GM12878 (cell line): ENCODE measurements at regions not wholly inside any gene's neighbourhood (a gene's known extent, or its start where the extent isn't known, plus 50 kb on each side); places are given as distances from the start of the nearest gene placed in this dataset.

Source experiments
- ATAC-seq: fragments of 200-7000 bp; cut with Tn5 transposase; 3 replicates; pipeline ENCODE4 v1.9.1; 2020; ENCODE audit warnings: mild to moderate bottlenecking, moderate library complexity
- BruUV-seq: library from RNA; stranded (reverse); fragments of 400-500 nt; replicated peaks from 2 replicates; lab custom pipeline; 2021; lab: Mats Ljungman, UMichigan
- CTCF ChIA-PET: fragments of 300-600 bp; sonication (Branson Sonifier 250); formaldehyde crosslinking; extraction: SDS; loops from one replicate; lab custom pipeline; 2021; ENCODE audit warnings: inconsistent platforms; lab: Yijun Ruan, JAX
- POLR2A ChIA-PET: fragments of 350-600 bp; formaldehyde crosslinking; extraction: SDS; loops from one replicate; lab custom pipeline; 2021; ENCODE audit warnings: inconsistent platforms; lab: Charles Lee
- RAD21 ChIA-PET: fragments of 300-600 bp; sonication (Branson Sonifier 250); formaldehyde crosslinking; loops from one replicate; lab custom pipeline; 2023; ENCODE audit warnings: antibody characterized with exemption; ENCODE audit not compliant: unreplicated experiment; lab: Charles Lee
- SMC1A ChIA-PET: fragments of 300-600 bp; sonication (Branson Sonifier 250); formaldehyde crosslinking; loops from one replicate; lab custom pipeline; 2023; ENCODE audit not compliant: unreplicated experiment, uncharacterized antibody; lab: Charles Lee
- DNase-seq: peaks from one replicate; pipeline ENCODE4 v3.0.0-alpha.2; 2011; ENCODE audit warnings: low read depth, low spot score
- FAIRE-seq: peaks from 3 replicates; lab custom pipeline; 2011; peaks lifted over from hg19 to GRCh38; lab: Jason Lieb, UNC
- H2AFZ ChIP-seq: 2 replicates; pipeline ENCODE4 v1.6.0; 2011; ENCODE audit warnings: low read depth, low read length, control low read depth; ENCODE audit not compliant: control insufficient read depth
- H3K27ac ChIP-seq: 2 replicates; pipeline ENCODE4 v1.5.1; 2011; ENCODE audit warnings: control low read depth; ENCODE audit not compliant: control insufficient read depth, insufficient read depth
- H3K27me3 ChIP-seq, 2 experiments: replicated peaks in 1 of 2; 2 replicates each; pipeline versions ENCODE4 v1.6.0 to v1.6.1; 2011; ENCODE audit warnings: low read length in 1 of 2; ENCODE audit not compliant: control insufficient read depth in 2 of 2, insufficient read depth in 2 of 2
- H3K36me3 ChIP-seq, 2 experiments: 2 replicates each; pipeline ENCODE4 v1.5.1; 2011; ENCODE audit warnings: low read length in 1 of 2; ENCODE audit not compliant: control insufficient read depth in 2 of 2, insufficient read depth in 2 of 2
- H3K4me1 ChIP-seq: 2 replicates; pipeline ENCODE4 v1.6.1; 2011; ENCODE audit warnings: mild to moderate bottlenecking, low read length, moderate library complexity, mixed read lengths; ENCODE audit not compliant: control insufficient read depth, insufficient read depth
- H3K4me2 ChIP-seq: 2 replicates; pipeline ENCODE4 v1.6.0; 2011; ENCODE audit warnings: control low read depth; ENCODE audit not compliant: control insufficient read depth, insufficient read depth
- H3K4me3 ChIP-seq: fragments of 200-600 bp; sonication (generic); 2 replicates; pipeline ENCODE4 v1.5.1; 2016
- H3K79me2 ChIP-seq: 2 replicates; pipeline ENCODE4 v1.6.0; 2011; ENCODE audit warnings: low read length; ENCODE audit not compliant: control insufficient read depth, insufficient read depth
- H3K9ac ChIP-seq: 2 replicates; pipeline ENCODE4 v1.8.0; 2011; ENCODE audit warnings: low read length, control low read depth, mixed read lengths; ENCODE audit not compliant: control insufficient read depth, insufficient read depth
- H3K9me3 ChIP-seq: replicated peaks from 3 replicates; pipeline ENCODE4 v1.5.1; 2011; ENCODE audit warnings: mild to moderate bottlenecking, low read length; ENCODE audit not compliant: control insufficient read depth, insufficient read depth
- H4K20me1 ChIP-seq: 2 replicates; pipeline ENCODE4 v1.6.0; 2011; ENCODE audit not compliant: control insufficient read depth, insufficient read depth
- KAT2A ChIP-seq: conservative IDR thresholded peaks from 2 replicates; pipeline ENCODE4 v1.6.1; 2011; ENCODE audit warnings: low read depth, low read length; ENCODE audit not compliant: control insufficient read depth
- MXI1 ChIP-seq: fragments of 150-350 bp; IDR thresholded peaks from 2 replicates; pipeline ENCODE4 v1.6.1; 2011; ENCODE audit warnings: low read depth, mild to moderate bottlenecking, inconsistent platforms, low read length, improper control_type of control experiment
- PML ChIP-seq: IDR thresholded peaks from 2 replicates; pipeline ENCODE4 v1.6.1; 2012; ENCODE audit warnings: low read length, inconsistent platforms
- SRF ChIP-seq, 2 experiments: IDR thresholded peaks; 2 replicates each; pipeline ENCODE4 v1.6.1; 2011; ENCODE audit warnings: low read depth in 2 of 2, low read length in 2 of 2, mild to moderate bottlenecking in 1 of 2, moderate library complexity in 1 of 2
- WGBS: methylation state at CpG from one replicate; pipeline ENCODE4 v1.1.6; 2016; ENCODE audit warnings: low lambda C conversion rate; ENCODE audit not compliant: insufficient replicate concordance, insufficient coverage; ENCODE audit errors: missing lambda C conversion rate; 5-methylcytosine and 5-hydroxymethylcytosine counted together
- in situ Hi-C: fragments of 300-500 bp; cut with MboI; formaldehyde crosslinking; loops from 9 replicates; pipeline ENCODE4 v1.14.3; 2018; ENCODE audit warnings: mixed read lengths
- intact Hi-C: fragments of 100-400 bp; cut with micrococcal nuclease; formaldehyde crosslinking; loops from one replicate; pipeline ENCODE4 v1.14.2; 2022; ENCODE audit not compliant: unreplicated experiment

DNA sequence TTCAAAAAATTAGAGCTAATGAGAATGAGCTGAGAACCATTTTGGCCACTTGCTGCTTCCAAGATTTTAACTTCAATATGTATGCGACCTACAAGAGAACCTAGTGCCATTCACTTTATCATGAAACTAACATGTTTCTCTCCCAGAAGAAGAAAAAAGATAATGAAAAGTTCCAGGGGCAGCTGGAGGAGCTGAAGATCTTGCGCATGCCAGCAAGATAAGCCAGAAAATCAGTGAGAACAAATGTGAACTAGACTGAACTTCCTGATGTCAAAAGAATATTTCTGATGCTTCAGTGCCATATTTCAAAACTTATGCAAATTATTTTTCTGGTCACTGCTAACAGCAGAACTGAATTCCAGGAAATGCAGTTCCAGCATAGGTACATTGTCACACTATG lies 1265.1 kb downstream of the BRINP3 start:
- no peak overlapping the region for H3K4me3 ChIP-seq
- TF ChIP-seq MXI1, result no peak
- no peak for TF ChIP-seq KAT2A
- in situ Hi-C loops (no loop called here), intact Hi-C loops (no loop called here)
- BruUV-seq, result no TSS peak
- ChIA-PET POLR2A (no interaction called here), SMC1A (no interaction called here), CTCF (interaction anchor here (0.6 to 1.2 kb wide), 3 partner anchors 9 to 13 kb away, joined by 3 read pairs; no protein-coding TSS in a partner anchor), RAD21 (no interaction called here)
- no peak overlapping the region for H3K27ac ChIP-seq
- WGBS, result 21% methylated on average over 2 of the region's 2 CpGs
- H3K9me3 ChIP-seq, result no peaks in the 10 kb centered on the region
- DNase-seq (no peak), ATAC-seq (no peak), FAIRE-seq (no peak)
- H4K20me1 ChIP-seq, result no peaks in the 10 kb centered on the region
- H3K4me2 ChIP-seq, result no peak overlapping the region
- H3K36me3 ChIP-seq, result no peaks in the 10 kb centered on the region
- H3K27me3 ChIP-seq, result no peaks in the 10 kb centered on the region
- H3K79me2 ChIP-seq, result no peaks in the 10 kb centered on the region
- no peak overlapping the region for H3K9ac ChIP-seq
- no peak overlapping the region for H2AFZ ChIP-seq
- H3K4me1 ChIP-seq, result no peaks in the 10 kb centered on the region

DNA sequence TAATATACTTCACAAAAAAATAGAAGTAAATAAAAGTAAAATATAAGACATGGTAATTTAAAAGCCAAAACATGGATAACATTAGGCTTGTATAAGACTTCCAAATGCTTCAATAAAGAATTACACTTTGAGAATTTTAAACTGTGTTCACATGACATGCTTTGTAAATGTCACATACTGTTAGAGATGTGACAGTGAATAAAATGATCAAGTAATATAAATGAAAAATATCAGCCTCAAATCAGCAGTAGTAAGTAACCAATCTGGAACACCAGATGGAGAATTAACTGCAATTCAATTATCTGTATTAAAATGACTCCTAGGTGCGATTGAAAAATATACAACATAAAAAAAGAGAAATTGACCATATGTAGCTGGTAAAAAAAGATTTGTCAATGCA lies 1260.8 kb downstream of the BRINP3 start:
- ATAC-seq (no peak), DNase-seq (no peak), FAIRE-seq (no peak)
- Histone ChIP-seq H4K20me1 (no peaks in the 10 kb centered on the region), H3K4me3 (no peak overlapping the region), H3K4me2 (no peak overlapping the region), H3K9ac (no peak overlapping the region), H3K27ac (no peak overlapping the region), H3K27me3 (no peaks in the 10 kb centered on the region), H2AFZ (no peak overlapping the region), H3K4me1 (no peaks in the 10 kb centered on the region), H3K9me3 (no peaks in the 10 kb centered on the region), H3K79me2 (no peaks in the 10 kb centered on the region), H3K36me3 (no peaks in the 10 kb centered on the region)
- TF ChIP-seq PML (no peak), SRF (IDR thresholded peaks at IDR 0.05; ENCODE audit: low read depth in 2 of 2, low read length in 2 of 2) (no peak)
- no TSS peak for BruUV-seq
- SMC1A ChIA-PET, result no interaction called here
- intact Hi-C loops, result no loop called here
- POLR2A ChIA-PET, result no interaction called here
- WGBS, result 40% methylated on average over 1 of the region's 1 CpG
- CTCF ChIA-PET, result no interaction called here
- in situ Hi-C loops, result no loop called here
- RAD21 ChIA-PET, result no interaction called here
